SK-N-SH treated with all-trans-retinoic acid at 6 μM for 48 hours (cell line): ENCODE measurements at regions not wholly inside any gene's neighbourhood (a gene's known extent, or its start where the extent isn't known, plus 50 kb on each side); places are given as distances from the start of the nearest gene placed in this dataset.

Experiments used
- ATAC-seq: fragments of 200-7000 bp; cut with Tn5 transposase; 3 replicates; pipeline ENCODE4 v1.9.1; 2020; ENCODE audit warnings: mild to moderate bottlenecking, moderate library complexity
- BACH2 ChIP-seq: fragments of 250-450 bp; sonication (Bioruptor Pico); IDR thresholded peaks from 2 replicates; pipeline ENCODE4 v1.9.0; 2021; ENCODE audit warnings: mild to moderate bottlenecking, borderline replicate concordance
- CREB5 ChIP-seq: fragments of 250-450 bp; sonication (Bioruptor Pico); IDR thresholded peaks from 2 replicates; pipeline ENCODE4 v1.5.1; 2020; ENCODE audit warnings: low read depth, mild to moderate bottlenecking, moderate library complexity
- CSDC2 ChIP-seq: fragments of 250-450 bp; sonication (Bioruptor Pico); IDR thresholded peaks from 2 replicates; pipeline ENCODE4 v1.5.0; 2020; ENCODE audit warnings: mild to moderate bottlenecking, moderate library complexity
- CSRNP3 ChIP-seq: fragments of 250-450 bp; sonication (Bioruptor Pico); IDR thresholded peaks from 2 replicates; pipeline ENCODE4 v1.5.1; 2021; ENCODE audit warnings: mild to moderate bottlenecking, moderate library complexity
- ESRRG ChIP-seq: fragments of 250-450 bp; sonication (Bioruptor Pico); IDR thresholded peaks from 2 replicates; pipeline ENCODE4 v1.6.1; 2021; ENCODE audit warnings: mild to moderate bottlenecking
- GLIS3 ChIP-seq: fragments of 250-450 bp; sonication (Bioruptor Pico); IDR thresholded peaks from 2 replicates; pipeline ENCODE4 v1.5.0; 2020; ENCODE audit warnings: mild to moderate bottlenecking, moderate library complexity
- ISL1 ChIP-seq: fragments of 250-450 bp; sonication (Bioruptor Pico); IDR thresholded peaks from 2 replicates; pipeline ENCODE4 v2.1.2; 2022; ENCODE audit warnings: mild to moderate bottlenecking, moderate library complexity
- OSR1 ChIP-seq: fragments of 250-450 bp; sonication (Bioruptor Pico); IDR thresholded peaks from 2 replicates; pipeline ENCODE4 v1.8.0; 2022; ENCODE audit warnings: moderate library complexity, mild to moderate bottlenecking, inconsistent platforms
- PATZ1 ChIP-seq: fragments of 250-450 bp; sonication (Bioruptor Pico); IDR thresholded peaks from 2 replicates; pipeline ENCODE4 v1.8.0; 2020; ENCODE audit warnings: mild to moderate bottlenecking, moderate library complexity, borderline replicate concordance
- PPARA ChIP-seq: fragments of 250-450 bp; sonication (Bioruptor Pico); IDR thresholded peaks from 2 replicates; pipeline ENCODE4 v1.5.0; 2020; ENCODE audit warnings: mild to moderate bottlenecking, borderline replicate concordance
- RARB ChIP-seq: fragments of 250-450 bp; sonication (Bioruptor Pico); IDR thresholded peaks from 2 replicates; pipeline ENCODE4 v1.8.0; 2021; ENCODE audit warnings: mild to moderate bottlenecking, moderate library complexity
- TCF4 ChIP-seq: fragments of 250-450 bp; sonication (Bioruptor Pico); IDR thresholded peaks from 2 replicates; pipeline ENCODE4 v1.8.0; 2021; ENCODE audit warnings: mild to moderate bottlenecking, moderate library complexity, borderline replicate concordance
- TOX ChIP-seq: fragments of 250-450 bp; sonication (Bioruptor Pico); IDR thresholded peaks from 2 replicates; pipeline ENCODE4 v1.8.0; 2021; ENCODE audit warnings: mild to moderate bottlenecking, moderate library complexity, borderline replicate concordance
- TSHZ2 ChIP-seq: fragments of 250-450 bp; sonication (Bioruptor Pico); IDR thresholded peaks from 2 replicates; pipeline ENCODE4 v1.5.0; 2020; ENCODE audit warnings: mild to moderate bottlenecking, moderate library complexity
- ZC3H10 ChIP-seq: fragments of 250-450 bp; sonication (Bioruptor Pico); IDR thresholded peaks from 2 replicates; pipeline ENCODE4 v1.5.1; 2021; ENCODE audit warnings: mild to moderate bottlenecking, moderate library complexity
- ZFP3 ChIP-seq: fragments of 250-450 bp; sonication (Bioruptor Pico); IDR thresholded peaks from 2 replicates; pipeline ENCODE4 v1.5.0; 2020; ENCODE audit warnings: mild to moderate bottlenecking, moderate library complexity
- ZFP30 ChIP-seq: fragments of 450-650 bp; formaldehyde crosslinking; IDR thresholded peaks from 2 replicates; pipeline ENCODE4 v1.5.0; 2022; ENCODE audit warnings: mild to moderate bottlenecking, moderate library complexity
- ZNF565 ChIP-seq: fragments of 450-650 bp; formaldehyde crosslinking; conservative IDR thresholded peaks from 2 replicates; pipeline ENCODE4 v1.5.0; 2020; ENCODE audit warnings: low read depth, mild to moderate bottlenecking, moderate library complexity
- ZNF70 ChIP-seq: fragments of 450-650 bp; formaldehyde crosslinking; IDR thresholded peaks from 2 replicates; pipeline ENCODE4 v1.5.0; 2020; ENCODE audit warnings: mild to moderate bottlenecking, moderate library complexity
- ZNF8 ChIP-seq: fragments of 450-650 bp; formaldehyde crosslinking; IDR thresholded peaks from 2 replicates; pipeline ENCODE4 v1.5.0; 2020; ENCODE audit warnings: mild to moderate bottlenecking, moderate library complexity

GRCh38 chr6:67394254-67394653 is 1240.8 kb upstream of the ADGRB3 start:
- ATAC-seq, result no peak
- TF ChIP-seq ISL1 (CRISPR knock-in tag) (no peak), ZNF70 (CRISPR knock-in tag) (no peak), BACH2 (CRISPR knock-in tag) (no peak), ZNF8 (CRISPR knock-in tag) (no peak), CSRNP3 (CRISPR knock-in tag) (no peak), TSHZ2 (no peak), CSDC2 (CRISPR knock-in tag) (no peak), OSR1 (CRISPR knock-in tag) (no peak), ZC3H10 (CRISPR knock-in tag) (no peak), RARB (CRISPR knock-in tag) (no peak), ZFP3 (CRISPR knock-in tag) (no peak), TOX (CRISPR knock-in tag) (no peak), GLIS3 (CRISPR knock-in tag) (no peak), ZNF565 (CRISPR knock-in tag) (no peak), PATZ1 (CRISPR knock-in tag) (no peak), ZFP30 (CRISPR knock-in tag) (no peak), CREB5 (CRISPR knock-in tag) (no peak), TCF4 (no peak)

- TF ChIP-seq ISL1 (CRISPR knock-in tag) (no peak), CSRNP3 (CRISPR knock-in tag) (no peak), TCF4 (no peak), ZFP30 (CRISPR knock-in tag) (no peak)
- no peak for ATAC-seq
Measured at GRCh38 chr6:67393356-67393755, 1241.7 kb upstream of the ADGRB3 start.

- ATAC-seq, result no peak
- TF ChIP-seq PATZ1 (CRISPR knock-in tag) (no peak), PPARA (CRISPR knock-in tag) (no peak), ZFP3 (CRISPR knock-in tag) (no peak), ISL1 (CRISPR knock-in tag) (no peak), ZNF8 (CRISPR knock-in tag) (no peak), ZFP30 (CRISPR knock-in tag) (no peak), ZNF565 (CRISPR knock-in tag) (no peak), CSDC2 (CRISPR knock-in tag) (no peak), ESRRG (CRISPR knock-in tag) (no peak), BACH2 (CRISPR knock-in tag) (no peak), TOX (CRISPR knock-in tag) (no peak), RARB (CRISPR knock-in tag) (no peak), ZNF70 (CRISPR knock-in tag) (no peak), TSHZ2 (no peak), CREB5 (CRISPR knock-in tag) (no peak), GLIS3 (CRISPR knock-in tag) (no peak)
Measured at GRCh38 chr6:67391955-67392354, 1243.1 kb upstream of the ADGRB3 start.
